Thoracic aorta (tissue), 2 donors: ENCODE measurements at regions not wholly inside any gene's neighbourhood (a gene's known extent, or its start where the extent isn't known, plus 50 kb on each side); places are given as distances from the start of the nearest gene placed in this dataset.

Experiments used
- ATAC-seq: fragments of 150-250 bp; one replicate; pipeline ENCODE4 v1.8.0; 2017; ENCODE audit warnings: low read depth; ENCODE audit not compliant: insufficient number of reproducible peaks, low FRiP score
- DNase-seq: peaks from one replicate; pipeline ENCODE4 v3.0.0-alpha.2; 2020; ENCODE audit warnings: low spot score
- H3K27ac ChIP-seq, 2 donors: fragments of 200-600 bp; sonication (generic); 1 replicate in 1 of 2; 2 replicates in 1 of 2; pipeline ENCODE4 v1.5.1; 2016; ENCODE audit warnings: mild to moderate bottlenecking in 2 of 2, moderate library complexity in 2 of 2
- H3K27me3 ChIP-seq: fragments of 200-600 bp; sonication (generic); replicated peaks from 2 replicates; pipeline ENCODE4 v1.6.0; 2016; ENCODE audit warnings: mild to moderate bottlenecking; ENCODE audit not compliant: insufficient read depth
- H3K36me3 ChIP-seq: fragments of 200-600 bp; sonication (generic); one replicate; pipeline ENCODE4 v1.5.1; 2016
- H3K4me1 ChIP-seq, 2 donors: fragments of 200-600 bp; sonication (generic); 1 replicate in 1 of 2; 2 replicates in 1 of 2; pipeline versions ENCODE4 v1.5.1 to v1.6.0; 2016; ENCODE audit warnings: low read depth in 2 of 2, mild to moderate bottlenecking in 1 of 2; ENCODE audit not compliant: control insufficient read depth in 1 of 2
- H3K4me3 ChIP-seq: fragments of 200-600 bp; sonication (generic); 2 replicates; pipeline ENCODE4 v1.5.1; 2016; ENCODE audit warnings: mild to moderate bottlenecking
- H3K9me3 ChIP-seq: fragments of 200-600 bp; sonication (generic); 2 replicates; pipeline ENCODE4 v1.5.1; 2016
- TF ChIP-seq, protein P1 (sequence below): fragments of 200-600 bp; sonication (generic); IDR thresholded peaks from one replicate; pipeline ENCODE4 v1.5.1; 2019; ENCODE audit warnings: antibody characterized with exemption

DNA sequence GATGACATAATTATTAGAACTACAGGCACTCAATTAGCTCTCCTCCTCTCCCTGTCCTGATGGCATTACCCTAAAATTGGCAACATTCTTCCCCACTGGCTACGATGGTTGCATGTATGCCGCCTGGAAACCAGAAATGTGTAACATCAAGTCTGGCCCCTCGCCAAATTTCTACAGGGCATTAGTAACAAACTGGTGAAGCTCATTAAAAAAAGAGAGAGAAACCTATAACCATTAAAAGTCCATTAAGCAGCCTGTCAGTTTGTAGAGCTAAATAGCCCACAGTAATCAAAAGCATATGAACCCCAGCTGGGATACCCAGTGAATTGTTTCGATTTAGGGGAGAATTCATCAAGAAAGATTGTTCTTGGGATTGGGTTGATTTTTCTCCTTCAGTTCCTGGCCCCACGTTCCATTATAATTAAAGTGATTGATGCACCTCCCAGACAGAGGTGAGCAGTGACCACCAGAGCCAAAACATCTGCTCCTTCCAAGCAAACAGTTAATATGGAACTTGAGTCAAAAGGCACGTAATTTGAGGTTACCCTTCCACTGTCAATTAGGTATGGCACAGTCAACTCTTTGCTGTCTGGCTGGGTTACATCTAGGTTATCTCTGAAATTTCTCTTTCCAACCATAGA lies 208.6 kb downstream of the C1D start:
- Histone ChIP-seq H3K4me1 (peaks cover 4 to 19% of the 10 kb centered on the region in 2 donors), H3K9me3 (no peaks in the 10 kb centered on the region), H3K27me3 (no peaks in the 10 kb centered on the region), H3K27ac (no peak overlapping the region), H3K4me3 (no peak overlapping the region), H3K36me3 (no peaks in the 10 kb centered on the region)
- TF ChIP-seq, protein P1, sequence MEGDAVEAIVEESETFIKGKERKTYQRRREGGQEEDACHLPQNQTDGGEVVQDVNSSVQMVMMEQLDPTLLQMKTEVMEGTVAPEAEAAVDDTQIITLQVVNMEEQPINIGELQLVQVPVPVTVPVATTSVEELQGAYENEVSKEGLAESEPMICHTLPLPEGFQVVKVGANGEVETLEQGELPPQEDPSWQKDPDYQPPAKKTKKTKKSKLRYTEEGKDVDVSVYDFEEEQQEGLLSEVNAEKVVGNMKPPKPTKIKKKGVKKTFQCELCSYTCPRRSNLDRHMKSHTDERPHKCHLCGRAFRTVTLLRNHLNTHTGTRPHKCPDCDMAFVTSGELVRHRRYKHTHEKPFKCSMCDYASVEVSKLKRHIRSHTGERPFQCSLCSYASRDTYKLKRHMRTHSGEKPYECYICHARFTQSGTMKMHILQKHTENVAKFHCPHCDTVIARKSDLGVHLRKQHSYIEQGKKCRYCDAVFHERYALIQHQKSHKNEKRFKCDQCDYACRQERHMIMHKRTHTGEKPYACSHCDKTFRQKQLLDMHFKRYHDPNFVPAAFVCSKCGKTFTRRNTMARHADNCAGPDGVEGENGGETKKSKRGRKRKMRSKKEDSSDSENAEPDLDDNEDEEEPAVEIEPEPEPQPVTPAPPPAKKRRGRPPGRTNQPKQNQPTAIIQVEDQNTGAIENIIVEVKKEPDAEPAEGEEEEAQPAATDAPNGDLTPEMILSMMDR = no peak
- DNase-seq = no peak
- no peak for ATAC-seq

DNA sequence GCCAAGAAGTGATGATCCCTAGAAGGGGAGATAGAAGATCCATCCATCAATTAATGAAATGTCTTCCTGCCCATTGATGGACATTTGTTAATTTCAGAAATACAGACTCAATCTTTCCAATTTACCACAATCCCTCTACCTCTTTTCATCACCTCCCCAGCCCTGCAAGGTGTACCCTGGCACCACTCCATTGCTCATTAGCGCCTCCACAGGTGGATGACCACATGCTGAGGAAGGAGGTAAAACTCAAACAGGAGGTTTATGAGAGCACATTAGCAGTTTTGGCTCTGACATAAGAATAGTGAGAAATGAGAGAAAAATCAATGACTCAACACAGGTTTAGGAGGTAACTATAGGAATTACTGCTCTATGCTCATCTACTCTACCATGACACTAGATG lies 208.0 kb downstream of the C1D start:
- TF ChIP-seq, protein P1 = no peak
- Histone ChIP-seq H3K36me3 (no peaks in the 10 kb centered on the region), H3K27me3 (no peaks in the 10 kb centered on the region), H3K4me3 (no peak overlapping the region), H3K4me1 (peaks cover 4 to 19% of the 10 kb centered on the region in 2 donors), H3K27ac (no peak overlapping the region), H3K9me3 (no peaks in the 10 kb centered on the region)
- DNase-seq (no peak), ATAC-seq (no peak)

DNA sequence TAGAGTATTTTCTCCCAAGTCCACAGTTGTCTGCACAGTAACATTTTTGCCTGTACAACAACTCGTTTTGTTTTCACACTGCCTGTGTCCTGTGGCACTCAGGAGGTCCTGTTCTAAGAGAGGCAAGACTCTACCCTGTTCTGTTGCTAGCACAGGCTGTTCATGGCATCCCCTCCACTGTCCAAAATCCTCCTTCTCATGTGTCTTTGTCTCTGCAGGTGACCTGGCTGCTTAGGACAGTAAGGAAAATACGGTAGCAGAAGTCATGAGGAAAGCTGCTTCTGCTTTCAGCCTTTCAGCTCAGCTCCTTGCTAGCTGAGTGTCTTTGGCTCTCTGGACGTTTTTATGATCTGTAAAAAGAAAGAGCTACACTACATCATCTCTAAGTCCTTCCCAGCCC lies 205.9 kb downstream of the C1D start:
- Histone ChIP-seq H3K9me3 (no peaks in the 10 kb centered on the region), H3K4me3 (no peak overlapping the region), H3K36me3 (no peaks in the 10 kb centered on the region), H3K27me3 (no peaks in the 10 kb centered on the region), H3K27ac (no peak overlapping the region), H3K4me1 (peaks cover 4% of the 10 kb centered on the region in 2 donors)
- TF ChIP-seq, protein P1 = no peak
- ATAC-seq = no peak
- DNase-seq = no peak

DNA sequence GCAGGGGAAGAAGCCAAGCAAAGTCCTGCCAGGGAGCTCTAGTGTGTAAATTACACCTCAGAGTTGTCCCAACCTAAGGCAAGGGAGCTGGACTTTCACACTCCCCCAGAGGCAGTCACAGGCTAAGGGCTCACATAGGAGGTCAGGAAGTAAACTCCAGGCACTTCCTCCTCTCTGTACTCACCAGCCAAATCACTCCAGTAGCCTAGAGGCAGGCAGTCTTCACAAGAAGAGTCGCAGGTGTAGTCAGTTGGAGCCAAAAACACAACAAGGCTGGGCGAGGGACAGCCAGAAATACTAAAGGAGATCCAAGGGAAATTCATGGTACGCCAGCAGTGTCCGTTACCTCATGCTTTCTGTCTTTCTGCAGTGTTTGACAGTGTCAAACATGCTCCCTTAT lies 205.0 kb downstream of the C1D start:
- Histone ChIP-seq H3K9me3 (no peaks in the 10 kb centered on the region), H3K4me3 (no peak overlapping the region), H3K36me3 (no peaks in the 10 kb centered on the region), H3K27me3 (no peaks in the 10 kb centered on the region), H3K4me1 (no peaks in the 10 kb centered on the region), H3K27ac (no peak overlapping the region)
- TF ChIP-seq, protein P1 = no peak
- no peak for DNase-seq
- no peak for ATAC-seq

DNA sequence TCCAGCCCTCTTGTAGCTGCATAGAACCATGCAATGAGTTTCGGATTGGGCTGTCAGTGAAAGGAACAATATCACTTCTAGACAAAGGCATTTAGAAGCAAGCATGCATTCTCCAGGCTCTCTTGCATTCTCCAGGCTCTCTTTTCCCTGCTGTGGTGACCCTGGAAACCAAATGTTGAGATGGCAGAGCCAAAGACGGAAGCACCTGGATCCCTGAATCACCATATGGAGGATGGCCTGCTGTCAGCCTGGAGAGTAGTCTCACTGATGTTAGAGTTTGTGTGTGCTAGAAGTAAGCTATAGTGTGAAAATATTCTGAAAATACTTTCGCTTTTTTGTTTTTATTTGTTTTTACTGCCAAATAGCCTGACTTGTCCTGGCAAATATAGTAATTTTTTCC lies 203.9 kb downstream of the C1D start:
- TF ChIP-seq, protein P1 = no peak
- Histone ChIP-seq H3K4me3 (no peak overlapping the region), H3K27me3 (no peaks in the 10 kb centered on the region), H3K36me3 (no peaks in the 10 kb centered on the region), H3K9me3 (no peaks in the 10 kb centered on the region), H3K4me1 (no peaks in the 10 kb centered on the region), H3K27ac (no peak overlapping the region)
- no peak for DNase-seq
- no peak for ATAC-seq
